SW480 (cell line): ENCODE measurements at regions not wholly inside any gene's neighbourhood (a gene's known extent, or its start where the extent isn't known, plus 50 kb on each side); places are given as distances from the start of the nearest gene placed in this dataset.

Experiments used
- DNase-seq: peaks from one replicate; pipeline ENCODE4 v3.0.0-alpha.2; 2016; ENCODE audit warnings: low spot score

- DNase-seq, result peak; percentile 35
Observed at GRCh38 chr12:105705765-105706164, 375.3 kb downstream of the C12orf75 start.

GRCh38 chr12:105706321-105706972, 376.0 kb downstream of the C12orf75 start:
- peak; percentile 27 for DNase-seq

GRCh38 chr12:105706973-105707334, 376.5 kb downstream of the C12orf75 start:
- no peak for DNase-seq

- no peak for DNase-seq
Observed at GRCh38 chr12:105713606-105714305, 383.3 kb downstream of the C12orf75 start.

- DNase-seq, result no peak
Observed at GRCh38 chr12:105716621-105717020, 386.1 kb downstream of the C12orf75 start.

GRCh38 chr12:105721051-105721825, 390.7 kb downstream of the C12orf75 start:
- DNase-seq, result peak; percentile 2

GRCh38 chr12:105721891-105722290, 391.4 kb downstream of the C12orf75 start:
- no peak for DNase-seq

GRCh38 chr12:105723066-105723465, 392.6 kb downstream of the C12orf75 start:
- DNase-seq, result no peak

GRCh38 chr12:105723494-105723893, 393.0 kb downstream of the C12orf75 start:
- no peak for DNase-seq

- no peak for DNase-seq
Observed at GRCh38 chr12:105724641-105725040, 394.1 kb downstream of the C12orf75 start.

GRCh38 chr12:105725054-105725453, 394.6 kb downstream of the C12orf75 start:
- no peak for DNase-seq

- peak; percentile 8 for DNase-seq
Observed at GRCh38 chr12:105729181-105729771, 398.8 kb downstream of the C12orf75 start.

- no peak for DNase-seq
Observed at GRCh38 chr12:105729926-105730325, 399.4 kb downstream of the C12orf75 start.

- no peak for DNase-seq
Observed at GRCh38 chr12:105733579-105733978, 403.1 kb downstream of the C12orf75 start.

- no peak for DNase-seq
Observed at GRCh38 chr12:105736498-105736897, 402.3 kb downstream of the NUAK1 start.

- no peak for DNase-seq
Observed at GRCh38 chr12:105738051-105738450, 400.7 kb downstream of the NUAK1 start.

GRCh38 chr12:105740369-105740768, 398.4 kb downstream of the NUAK1 start:
- DNase-seq, result no peak

- no peak for DNase-seq
Observed at GRCh38 chr12:105740970-105741725, 397.6 kb downstream of the NUAK1 start.

- no peak for DNase-seq
Observed at GRCh38 chr12:105741786-105742566, 396.8 kb downstream of the NUAK1 start.

GRCh38 chr12:105742567-105742874, 396.2 kb downstream of the NUAK1 start:
- no peak for DNase-seq

- DNase-seq, result no peak
Observed at GRCh38 chr12:105744371-105745058, 394.2 kb downstream of the NUAK1 start.
